Mucosa of descending colon (tissue), 3 donors: ENCODE measurements at regions not wholly inside any gene's neighbourhood (a gene's known extent, or its start where the extent isn't known, plus 50 kb on each side); places are given as distances from the start of the nearest gene placed in this dataset.

Source experiments
- ATAC-seq: fragments of 200-7000 bp; cut with Tn5 transposase; one replicate; pipeline ENCODE4 v1.9.1; 2020; ENCODE audit warnings: mild to moderate bottlenecking, moderate library complexity
- DNase-seq, 3 donors: peaks; one replicate each; pipeline ENCODE4 v3.0.0-alpha.2; 2020
- H3K36me3 ChIP-seq: fragments of 200-600 bp; one replicate; pipeline ENCODE4 v1.8.0; 2021; ENCODE audit warnings: low read depth, mild to moderate bottlenecking
- H3K4me1 ChIP-seq: fragments of 200-600 bp; one replicate; pipeline ENCODE4 v1.8.0; 2021; ENCODE audit warnings: low read depth, mild to moderate bottlenecking
- H3K4me3 ChIP-seq: fragments of 200-600 bp; one replicate; pipeline ENCODE4 v1.8.0; 2021; ENCODE audit warnings: mild to moderate bottlenecking
- H3K9me3 ChIP-seq: fragments of 200-600 bp; one replicate; pipeline ENCODE4 v1.8.0; 2021; ENCODE audit warnings: mild to moderate bottlenecking
- CTCF ChIP-seq: fragments of 200-600 bp; IDR thresholded peaks from one replicate; pipeline ENCODE4 v1.8.0; 2022; ENCODE audit warnings: antibody characterized with exemption, mild to moderate bottlenecking
- intact Hi-C, 2 donors: fragments of 100-400 bp; cut with DNase I in 1 of 2; cut with micrococcal nuclease in 1 of 2; formaldehyde crosslinking; loops; one replicate each; pipeline versions ENCODE4 v1.11.0 to v1.11.1; 2022; cut with DNase I, micrococcal nuclease
- donor health status: DM: no; HTN: no; CAD: no; lungs with moderate emphysema.
- donor health status: DM: no; HTN: no; CAD: no.
- donor health status: DM: no; HTN: yes; CAD: no.

GRCh38 chr12:127711108-127711507 is 555.9 kb upstream of the TMEM132C start:
- Histone ChIP-seq H3K4me3 (no peak overlapping the region), H3K36me3 (no peaks in the 10 kb centered on the region), H3K4me1 (no peaks in the 10 kb centered on the region), H3K9me3 (no peaks in the 10 kb centered on the region)
- ATAC-seq: no peak
- no peak for TF ChIP-seq CTCF
- no peak for DNase-seq
- intact Hi-C loops: no loop called here

- no peaks in the 10 kb centered on the region for H3K36me3 ChIP-seq
- DNase-seq (no peak), ATAC-seq (no peak)
- no peak overlapping the region for H3K4me3 ChIP-seq
- intact Hi-C loops: no loop called here
- H3K9me3 ChIP-seq: no peaks in the 10 kb centered on the region
- no peak for TF ChIP-seq CTCF
- no peaks in the 10 kb centered on the region for H3K4me1 ChIP-seq
Observed at GRCh38 chr12:127712561-127712960, 554.4 kb upstream of the TMEM132C start.

- H3K4me3 ChIP-seq: no peak overlapping the region
- DNase-seq (no peak), ATAC-seq (no peak)
- TF ChIP-seq CTCF: no peak
- no peaks in the 10 kb centered on the region for H3K4me1 ChIP-seq
- no peaks in the 10 kb centered on the region for H3K36me3 ChIP-seq
- H3K9me3 ChIP-seq: no peaks in the 10 kb centered on the region
- intact Hi-C loops: no loop called here
Observed at GRCh38 chr12:127716166-127716565, 550.8 kb upstream of the TMEM132C start.

GRCh38 chr12:127717278-127717677 is 549.7 kb upstream of the TMEM132C start:
- Histone ChIP-seq H3K36me3 (no peaks in the 10 kb centered on the region), H3K9me3 (no peaks in the 10 kb centered on the region)
- intact Hi-C loops: no loop called here

GRCh38 chr12:127720334-127720733 is 546.6 kb upstream of the TMEM132C start:
- no peak for DNase-seq
- Histone ChIP-seq H3K4me3 (no peak overlapping the region), H3K4me1 (no peaks in the 10 kb centered on the region), H3K9me3 (no peaks in the 10 kb centered on the region), H3K36me3 (no peaks in the 10 kb centered on the region)
- ATAC-seq: no peak
- intact Hi-C loops: no loop called here
- TF ChIP-seq CTCF: no peak

More at GRCh38 chr12:127717278-127717677, 549.7 kb upstream of the TMEM132C start:
- no peak for DNase-seq
- no peaks in the 10 kb centered on the region for H3K4me1 ChIP-seq
- no peak overlapping the region for H3K4me3 ChIP-seq
- ATAC-seq: no peak
- TF ChIP-seq CTCF: no peak

GRCh38 chr12:127722611-127723010 is 544.4 kb upstream of the TMEM132C start:
- TF ChIP-seq CTCF: no peak
- intact Hi-C loops: no loop called here
- DNase-seq: no peak
- Histone ChIP-seq H3K9me3 (no peaks in the 10 kb centered on the region), H3K4me3 (no peak overlapping the region), H3K4me1 (no peaks in the 10 kb centered on the region), H3K36me3 (no peaks in the 10 kb centered on the region)
- ATAC-seq: no peak
